ENCODE measurements at regions not wholly inside any gene's neighbourhood (a gene's known extent, or its start where the extent isn't known, plus 50 kb on each side); places are given as distances from the start of the nearest gene placed in this dataset.

- TF ChIP-seq CTCF (IDR thresholded peaks at IDR 0.05) (no peak), POLR2A (IDR thresholded peaks at IDR 0.05) (no peak)
These were observed 124.1 kb upstream of the SORCS3 start for GRCh38 chr10:104516986-104517385.
